Right atrium auricular region (tissue), 2 donors: ENCODE measurements at regions not wholly inside any gene's neighbourhood (a gene's known extent, or its start where the extent isn't known, plus 50 kb on each side); places are given as distances from the start of the nearest gene placed in this dataset.

ENCODE experiments used
- DNase-seq: peaks from one replicate; pipeline ENCODE4 v3.0.0-alpha.2; 2019; ENCODE audit warnings: low spot score
- H3K27ac ChIP-seq, 2 donors: fragments of 200-600 bp; sonication (generic); 1 replicate in 1 of 2; 2 replicates in 1 of 2; pipeline ENCODE4 v1.5.1; 2016 to 2019
- H3K27me3 ChIP-seq, 2 donors: fragments of 200-600 bp; sonication (generic); one replicate each; pipeline versions ENCODE4 v1.5.1 to v1.6.0; 2017 to 2019
- H3K36me3 ChIP-seq: fragments of 200-600 bp; sonication (generic); one replicate; pipeline ENCODE4 v1.5.1; 2016
- H3K4me1 ChIP-seq, 2 donors: fragments of 200-600 bp; sonication (generic); one replicate each; pipeline versions ENCODE4 v1.5.1 to v1.6.0; 2017 to 2019
- H3K4me3 ChIP-seq, 2 donors: fragments of 200-600 bp; sonication (generic); 1 replicate in 1 of 2; 2 replicates in 1 of 2; pipeline ENCODE4 v1.5.1; 2017 to 2019; ENCODE audit warnings: mild to moderate bottlenecking in 1 of 2, moderate library complexity in 1 of 2
- H3K9me3 ChIP-seq, 2 donors: fragments of 200-600 bp; sonication (generic); one replicate each; pipeline ENCODE4 v1.5.1; 2019
- CTCF ChIP-seq, 2 donors: fragments of 200-600 bp; sonication (generic); IDR thresholded peaks; one replicate each; pipeline ENCODE4 v1.5.1; 2019; ENCODE audit warnings: antibody characterized with exemption in 2 of 2

- DNase-seq: no peak
These were observed 286.3 kb downstream of the FGFR2 start for GRCh38 chr10:121311812-121312443.

GRCh38 chr10:121312587-121312986, 285.7 kb downstream of the FGFR2 start:
- no peaks in the 10 kb centered on the region for H3K9me3 ChIP-seq
- no peaks in the 10 kb centered on the region for H3K36me3 ChIP-seq
- H3K4me3 ChIP-seq: no peak overlapping the region
- no peak for DNase-seq
- no peak for TF ChIP-seq CTCF (IDR thresholded peaks at IDR 0.05)
- H3K4me1 ChIP-seq: peaks cover 0 to 7% of the 10 kb centered on the region in 2 donors
- H3K27ac ChIP-seq: no peak overlapping the region
- H3K27me3 ChIP-seq: no peaks in the 10 kb centered on the region

More at GRCh38 chr10:121311812-121312443, 286.3 kb downstream of the FGFR2 start:
- no peak for TF ChIP-seq CTCF (IDR thresholded peaks at IDR 0.05)
- no peaks in the 10 kb centered on the region for H3K36me3 ChIP-seq
- no peaks in the 10 kb centered on the region for H3K9me3 ChIP-seq
- no peak overlapping the region for H3K27ac ChIP-seq
- H3K4me3 ChIP-seq: no peak overlapping the region
- H3K27me3 ChIP-seq: no peaks in the 10 kb centered on the region
- peaks cover 0 to 7% of the 10 kb centered on the region in 2 donors for H3K4me1 ChIP-seq

DNA sequence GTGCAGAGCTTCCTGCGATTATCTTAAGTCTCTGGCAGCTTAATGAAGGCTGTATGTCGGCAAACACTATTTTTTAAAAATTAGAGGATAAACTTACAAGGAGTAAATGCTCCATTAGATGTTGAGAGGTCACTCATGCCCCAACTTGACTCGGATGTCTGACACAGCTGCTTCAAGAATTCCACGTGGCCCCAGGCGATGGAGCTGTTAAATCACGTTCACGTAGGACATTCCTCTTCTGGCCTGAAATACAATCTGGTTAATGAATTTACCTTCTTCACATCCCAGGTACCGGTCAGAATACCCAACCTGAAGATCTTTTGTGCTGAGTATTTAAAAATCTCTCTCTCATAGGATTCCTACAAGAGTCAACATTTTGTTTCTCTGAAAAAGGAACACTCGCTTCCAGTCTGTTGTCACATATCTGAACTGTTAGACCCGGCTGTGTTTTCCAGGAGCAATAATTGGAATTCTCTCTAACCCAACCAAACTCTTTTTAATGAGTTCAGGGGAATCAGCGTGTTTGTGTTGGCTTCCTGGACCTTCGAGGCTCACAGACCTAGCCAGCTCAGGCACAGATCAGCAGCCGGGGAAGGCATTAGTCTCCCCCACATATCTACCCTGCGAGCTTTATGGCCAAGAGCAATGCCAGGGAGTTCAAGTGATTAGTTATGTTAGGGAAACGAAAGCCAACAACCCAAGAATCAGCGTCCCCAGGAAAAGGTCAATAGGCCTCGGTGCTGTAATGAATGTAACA, 284.9 kb downstream of the FGFR2 start:
- no peak for TF ChIP-seq CTCF (IDR thresholded peaks at IDR 0.05)
- H3K27me3 ChIP-seq: no peaks in the 10 kb centered on the region
- no peak overlapping the region for H3K27ac ChIP-seq
- peaks cover 0 to 7% of the 10 kb centered on the region in 2 donors for H3K4me1 ChIP-seq
- no peaks in the 10 kb centered on the region for H3K9me3 ChIP-seq
- H3K4me3 ChIP-seq: no peak overlapping the region
- DNase-seq: no peak
- no peaks in the 10 kb centered on the region for H3K36me3 ChIP-seq

DNA sequence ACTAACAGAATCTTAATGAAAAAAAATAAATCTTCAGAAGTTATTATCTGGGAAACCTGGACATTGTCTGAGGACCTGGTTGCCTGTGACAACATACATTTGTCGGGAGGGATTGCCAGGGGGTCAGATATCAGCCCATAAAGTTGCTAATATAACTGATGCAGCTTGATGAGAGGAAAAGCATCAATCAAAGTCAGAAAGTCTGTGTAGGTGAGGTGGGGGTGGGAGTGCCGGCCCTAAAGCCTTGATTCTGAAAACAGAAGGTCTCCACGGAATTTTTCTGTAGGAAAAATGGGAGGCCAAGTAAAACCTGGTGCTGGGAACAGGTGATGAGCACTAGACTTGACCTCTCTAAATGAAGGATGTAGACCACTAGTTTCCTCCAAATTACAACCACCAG, 281.8 kb downstream of the FGFR2 start:
- Histone ChIP-seq H3K4me1 (peaks cover 0 to 7% of the 10 kb centered on the region in 2 donors), H3K4me3 (no peak overlapping the region), H3K9me3 (no peaks in the 10 kb centered on the region), H3K27me3 (no peaks in the 10 kb centered on the region), H3K36me3 (no peaks in the 10 kb centered on the region), H3K27ac (no peak overlapping the region)
- DNase-seq: no peak
- no peak for TF ChIP-seq CTCF (IDR thresholded peaks at IDR 0.05)

GRCh38 chr10:121317374-121317773, 280.9 kb downstream of the FGFR2 start:
- Histone ChIP-seq H3K4me3 (no peak overlapping the region), H3K4me1 (peaks cover 0 to 7% of the 10 kb centered on the region in 2 donors), H3K27ac (no peak overlapping the region), H3K27me3 (no peaks in the 10 kb centered on the region), H3K9me3 (no peaks in the 10 kb centered on the region), H3K36me3 (no peaks in the 10 kb centered on the region)
- TF ChIP-seq CTCF (IDR thresholded peaks at IDR 0.05): no peak
- DNase-seq: no peak
